K562 (cell line): ENCODE measurements at regions not wholly inside any gene's neighbourhood (a gene's known extent, or its start where the extent isn't known, plus 50 kb on each side); places are given as distances from the start of the nearest gene placed in this dataset.

Experiments used
- ATAC-seq: fragments of 200-7000 bp; cut with Tn5 transposase; 3 replicates; pipeline ENCODE4 v1.9.1; 2020; ENCODE audit warnings: moderate library complexity
- BruUV-seq: library from RNA; stranded (reverse); fragments of 400-500 nt; replicated peaks from 2 replicates; lab custom pipeline; 2021; lab: Mats Ljungman, UMichigan
- CTCF ChIA-PET: fragments of 300-600 bp; formaldehyde crosslinking; extraction: SDS; loops from one replicate; lab custom pipeline; 2021; ENCODE audit warnings: low intra/inter-chr PET ratio; lab: Yijun Ruan, JAX
- POLR2A ChIA-PET: fragments of 300-600, 350-650 bp; sonication (Branson Sonifier 250); formaldehyde crosslinking; extraction: SDS; loops from one replicate; lab custom pipeline; 2021; ENCODE audit warnings: antibody characterized with exemption, inconsistent platforms; lab: Yijun Ruan, JAX
- DNase-seq, 4 experiments: peaks; one replicate each; pipeline versions ENCODE4 v3.0.0 to v3.0.0-alpha.2; 2011 to 2018; ENCODE audit warnings: low spot score in 3 of 4, mixed read lengths in 3 of 4; ENCODE audit errors: extremely low read depth in 1 of 4
- FAIRE-seq: peaks from 2 replicates; lab custom pipeline; 2011; peaks lifted over from hg19 to GRCh38; lab: Jason Lieb, UNC
- H2AFZ ChIP-seq: 2 replicates; pipeline ENCODE4 v1.6.0; 2011; ENCODE audit warnings: low read depth, low read length, control low read depth, inconsistent platforms
- H3K27ac ChIP-seq: fragments of 200-600 bp; 3 replicates; pipeline ENCODE4 v1.8.0; 2011; ENCODE audit warnings: low read depth, mild to moderate bottlenecking, control low read depth, inconsistent platforms, low read length, moderate library complexity, mixed read lengths; ENCODE audit errors: extremely low read depth
- H3K27me3 ChIP-seq, 2 experiments: fragments of 300-600 bp in 1 of 2; 2 replicates in 1 of 2; 3 replicates in 1 of 2; pipeline versions ENCODE4 v1.6.0 to v1.8.0; 2011; ENCODE audit warnings: inconsistent platforms in 2 of 2, low read length in 2 of 2, mild to moderate bottlenecking in 1 of 2, mixed read lengths in 1 of 2, moderate library complexity in 1 of 2; ENCODE audit not compliant: control insufficient read depth in 2 of 2, insufficient read depth in 2 of 2
- H3K36me3 ChIP-seq: fragments of 300-600 bp; 3 replicates; pipeline ENCODE4 v1.8.0; 2011; ENCODE audit warnings: mild to moderate bottlenecking, low read length, inconsistent platforms; ENCODE audit not compliant: control insufficient read depth, insufficient read depth
- H3K4me1 ChIP-seq, 2 experiments: fragments of 200-600 bp in 1 of 2; replicated peaks in 1 of 2; 2 replicates in 1 of 2; 3 replicates in 1 of 2; pipeline versions ENCODE4 v1.5.1 to v1.8.0; 2011; ENCODE audit warnings: inconsistent platforms in 2 of 2, low read length in 2 of 2, mild to moderate bottlenecking in 1 of 2, mixed read lengths in 1 of 2, moderate library complexity in 1 of 2; ENCODE audit not compliant: control insufficient read depth in 2 of 2, insufficient read depth in 2 of 2
- H3K4me2 ChIP-seq: 2 replicates; pipeline ENCODE4 v1.6.1; 2011; ENCODE audit warnings: low read length, control low read depth, inconsistent platforms, mixed read lengths; ENCODE audit not compliant: insufficient read depth
- H3K4me3 ChIP-seq: fragments of 200-600 bp; sonication (generic), shearing (Covaris generic); 2 replicates; pipeline ENCODE4 v1.5.1; 2016; ENCODE audit warnings: control low read depth, inconsistent platforms
- H3K79me2 ChIP-seq: fragments of 200-600 bp; 3 replicates; pipeline ENCODE4 v1.8.0; 2011; ENCODE audit warnings: low read length, inconsistent platforms; ENCODE audit not compliant: control insufficient read depth, insufficient read depth
- H3K9ac ChIP-seq, 2 experiments: 2 replicates each; pipeline versions ENCODE4 v1.6.0 to v1.6.1; 2011; ENCODE audit warnings: low read depth in 2 of 2, low read length in 2 of 2, control low read depth in 1 of 2, inconsistent platforms in 1 of 2, mild to moderate bottlenecking in 1 of 2, mixed read lengths in 1 of 2; ENCODE audit not compliant: insufficient read depth in 1 of 2
- H3K9me1 ChIP-seq: one replicate; pipeline ENCODE4 v1.6.0; 2011; ENCODE audit warnings: inconsistent platforms, mild to moderate bottlenecking, low read length, moderate library complexity; ENCODE audit not compliant: control insufficient read depth, insufficient read depth
- H3K9me3 ChIP-seq: replicated peaks from 2 replicates; pipeline ENCODE4 v1.5.1; 2011; ENCODE audit warnings: low read depth, low read length, inconsistent platforms; ENCODE audit not compliant: control insufficient read depth, insufficient read depth
- H4K20me1 ChIP-seq: replicated peaks from 2 replicates; pipeline ENCODE4 v1.6.1; 2011; ENCODE audit warnings: low read length, inconsistent platforms, mixed read lengths; ENCODE audit not compliant: control insufficient read depth, insufficient read depth
- KDM2B ChIP-seq: fragments of 250-450 bp; sonication (Bioruptor Pico); IDR thresholded peaks from 2 replicates; pipeline ENCODE4 v1.8.0; 2021; ENCODE audit warnings: mild to moderate bottlenecking, moderate library complexity
- MTA2 ChIP-seq: fragments of 450-650 bp; IDR thresholded peaks from 2 replicates; pipeline ENCODE4 v1.6.1; 2016; ENCODE audit warnings: low read depth
- SIN3A ChIP-seq, 2 experiments: fragments of 150-350 bp in 1 of 2; IDR thresholded peaks; 2 replicates each; pipeline ENCODE4 v1.6.1; 2011 to 2016; ENCODE audit warnings: borderline replicate concordance in 2 of 2, low read depth in 2 of 2, low read length in 2 of 2, mild to moderate bottlenecking in 2 of 2, moderate library complexity in 2 of 2; ENCODE audit not compliant: control insufficient read depth in 1 of 2
- SIN3B ChIP-seq: fragments of 450-650 bp; IDR thresholded peaks from 2 replicates; pipeline ENCODE4 v1.6.1; 2017; ENCODE audit warnings: low read depth, mild to moderate bottlenecking, moderate library complexity
- ZNF175 ChIP-seq: fragments of 200-800 bp; sonication (Bioruptor generic); IDR thresholded peaks from 2 replicates; pipeline ENCODE4 v1.6.1; 2016; ENCODE audit warnings: low read depth, mild to moderate bottlenecking, missing genetic modification characterization, missing compliant biosample characterization
- ZNF407 ChIP-seq: fragments of 450-650 bp; IDR thresholded peaks from 2 replicates; pipeline ENCODE4 v1.6.1; 2016; ENCODE audit warnings: low read depth
- WGBS: fragments of 100-300 bp; shearing (Covaris generic); methylation state at CpG from one replicate; pipeline ENCODE4 v1.1.6; 2016; ENCODE audit warnings: low coverage, mixed read lengths; ENCODE audit not compliant: insufficient coverage; ENCODE audit errors: missing lambda C conversion rate; 5-methylcytosine and 5-hydroxymethylcytosine counted together
- in situ Hi-C: fragments of 300-500 bp; cut with MboI; formaldehyde crosslinking; loops from 4 replicates; pipeline ENCODE4 v1.15.0; 2018; ENCODE audit warnings: inconsistent platforms, mixed read lengths
- intact Hi-C: fragments of 100-400 bp; cut with micrococcal nuclease; formaldehyde crosslinking; loops from 2 replicates; pipeline ENCODE4 v1.14.2; 2022
- TF ChIP-seq, protein P1 (sequence below): fragments of 250-450 bp; sonication (Bioruptor Pico); IDR thresholded peaks from 2 replicates; pipeline ENCODE4 v1.4.0; 2020; ENCODE audit warnings: borderline replicate concordance

GRCh38 chr12:4133636-4134447 is 139.7 kb upstream of the CCND2 start:
- H2AFZ ChIP-seq: 0 out of 2 replicates have a peak overlapping the region, but pooled peaks have one; percentile 16
- POLR2A ChIA-PET: interaction anchor here (0.6 to 1.1 kb wide), 2 partner anchors 23 to 87 kb away, joined by 3 read pairs; no protein-coding TSS in a partner anchor
- H4K20me1 ChIP-seq: no peaks in the 10 kb centered on the region
- intact Hi-C loops: no loop called here
- ATAC-seq: peak; percentile 33; the same call in 2 of the 3 replicates
- no peak overlapping the region for H3K27ac ChIP-seq
- H3K9me3 ChIP-seq: no peaks in the 10 kb centered on the region
- no peak for FAIRE-seq
- peaks cover 0 to 4% of the 10 kb centered on the region in 2 experiments; a peak in 1 of 5 replicates for H3K27me3 ChIP-seq
- no peak overlapping the region for H3K4me2 ChIP-seq
- no peak overlapping the region for H3K4me3 ChIP-seq
- no peaks in the 10 kb centered on the region; a peak in 2 of 5 replicates for H3K4me1 ChIP-seq
- in situ Hi-C loops: no loop called here
- H3K36me3 ChIP-seq: no peaks in the 10 kb centered on the region
- DNase-seq: no peak
- H3K9ac ChIP-seq: no peak overlapping the region
- WGBS: 33% methylated on average over 9 of the region's 15 CpGs
- CTCF ChIA-PET: no interaction called here
- H3K79me2 ChIP-seq: no peaks in the 10 kb centered on the region
- H3K9me1 ChIP-seq: no peaks in the 10 kb centered on the region
- BruUV-seq: no TSS peak
- TF ChIP-seq ZNF407: no peak
- TF ChIP-seq SIN3B: no peak
- no peak for TF ChIP-seq KDM2B
- TF ChIP-seq ZNF175 (CRISPR knock-in tag): no peak
- no peak for TF ChIP-seq MTA2
- TF ChIP-seq SIN3A (IDR thresholded peaks at IDR 0.05; ENCODE audit: borderline replicate concordance in 2 of 2, control insufficient read depth in 1 of 2, low read depth in 2 of 2, low read length in 2 of 2): no peak
- TF ChIP-seq, protein P1, sequence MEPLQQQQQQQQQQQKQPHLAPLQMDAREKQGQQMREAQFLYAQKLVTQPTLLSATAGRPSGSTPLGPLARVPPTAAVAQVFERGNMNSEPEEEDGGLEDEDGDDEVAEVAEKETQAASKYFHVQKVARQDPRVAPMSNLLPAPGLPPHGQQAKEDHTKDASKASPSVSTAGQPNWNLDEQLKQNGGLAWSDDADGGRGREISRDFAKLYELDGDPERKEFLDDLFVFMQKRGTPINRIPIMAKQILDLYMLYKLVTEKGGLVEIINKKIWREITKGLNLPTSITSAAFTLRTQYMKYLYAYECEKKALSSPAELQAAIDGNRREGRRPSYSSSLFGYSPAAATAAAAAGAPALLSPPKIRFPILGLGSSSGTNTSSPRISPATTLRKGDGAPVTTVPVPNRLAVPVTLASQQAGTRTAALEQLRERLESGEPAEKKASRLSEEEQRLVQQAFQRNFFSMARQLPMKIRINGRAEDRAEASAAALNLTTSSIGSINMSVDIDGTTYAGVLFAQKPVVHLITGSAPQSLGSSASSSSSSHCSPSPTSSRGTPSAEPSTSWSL: no peak
